ENCODE measurements at regions not wholly inside any gene's neighbourhood (a gene's known extent, or its start where the extent isn't known, plus 50 kb on each side); places are given as distances from the start of the nearest gene placed in this dataset.

DNA sequence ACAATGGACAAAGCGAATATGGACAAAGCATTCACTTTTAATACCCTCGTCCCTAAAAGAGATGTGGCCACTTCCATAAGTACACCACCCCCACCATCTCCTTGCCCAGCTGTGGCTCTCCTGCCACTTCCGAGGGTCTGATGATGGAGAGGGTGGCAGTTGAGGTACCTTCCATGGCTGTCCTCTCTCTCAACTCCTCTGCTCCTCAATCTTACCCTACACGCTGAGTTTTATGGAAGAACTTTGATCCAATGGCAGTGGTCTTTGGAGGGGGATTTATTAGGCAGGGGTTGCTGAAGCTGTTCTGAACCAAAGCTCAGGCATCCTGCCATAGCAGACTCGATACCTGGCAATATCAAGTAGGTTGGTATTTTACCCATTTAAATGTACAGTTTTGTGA, 413.0 kb downstream of the TSHZ3 start:
- TF ChIP-seq, protein P1, sequence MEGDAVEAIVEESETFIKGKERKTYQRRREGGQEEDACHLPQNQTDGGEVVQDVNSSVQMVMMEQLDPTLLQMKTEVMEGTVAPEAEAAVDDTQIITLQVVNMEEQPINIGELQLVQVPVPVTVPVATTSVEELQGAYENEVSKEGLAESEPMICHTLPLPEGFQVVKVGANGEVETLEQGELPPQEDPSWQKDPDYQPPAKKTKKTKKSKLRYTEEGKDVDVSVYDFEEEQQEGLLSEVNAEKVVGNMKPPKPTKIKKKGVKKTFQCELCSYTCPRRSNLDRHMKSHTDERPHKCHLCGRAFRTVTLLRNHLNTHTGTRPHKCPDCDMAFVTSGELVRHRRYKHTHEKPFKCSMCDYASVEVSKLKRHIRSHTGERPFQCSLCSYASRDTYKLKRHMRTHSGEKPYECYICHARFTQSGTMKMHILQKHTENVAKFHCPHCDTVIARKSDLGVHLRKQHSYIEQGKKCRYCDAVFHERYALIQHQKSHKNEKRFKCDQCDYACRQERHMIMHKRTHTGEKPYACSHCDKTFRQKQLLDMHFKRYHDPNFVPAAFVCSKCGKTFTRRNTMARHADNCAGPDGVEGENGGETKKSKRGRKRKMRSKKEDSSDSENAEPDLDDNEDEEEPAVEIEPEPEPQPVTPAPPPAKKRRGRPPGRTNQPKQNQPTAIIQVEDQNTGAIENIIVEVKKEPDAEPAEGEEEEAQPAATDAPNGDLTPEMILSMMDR (IDR thresholded peaks at IDR 0.05; ENCODE audit: poor library complexity, severe bottlenecking), result no peak
- no peak for TF ChIP-seq EZH2 (IDR thresholded peaks at IDR 0.05; ENCODE audit: borderline replicate concordance, insufficient read depth, low read length, poor library complexity, severe bottlenecking)

All from neural cell (in vitro differentiated cells).